Panc1 (cell line): ENCODE measurements at regions not wholly inside any gene's neighbourhood (a gene's known extent, or its start where the extent isn't known, plus 50 kb on each side); places are given as distances from the start of the nearest gene placed in this dataset.

Source experiments
- POLR2AphosphoS5 ChIP-seq: IDR thresholded peaks from 2 replicates; pipeline ENCODE4 v1.6.1; 2012; ENCODE audit warnings: mild to moderate bottlenecking, low read depth, low read length, moderate library complexity
- SIN3A ChIP-seq: IDR thresholded peaks from 2 replicates; pipeline ENCODE4 v1.6.1; 2012; ENCODE audit warnings: low read depth, mild to moderate bottlenecking, low read length, moderate library complexity, borderline replicate concordance; ENCODE audit not compliant: insufficient read depth
- TF ChIP-seq, protein P1 (sequence below): fragments of 450-650 bp; IDR thresholded peaks from 2 replicates; pipeline ENCODE4 v1.5.1; 2017; ENCODE audit warnings: mild to moderate bottlenecking
- TF ChIP-seq, protein P2 (sequence below), 2 experiments: IDR thresholded peaks; 2 replicates each; pipeline ENCODE4 v1.6.1; 2011 to 2012; ENCODE audit warnings: low read depth in 2 of 2, control low read depth in 1 of 2, low read length in 1 of 2, mild to moderate bottlenecking in 1 of 2, moderate library complexity in 1 of 2; ENCODE audit not compliant: insufficient read depth in 1 of 2

DNA sequence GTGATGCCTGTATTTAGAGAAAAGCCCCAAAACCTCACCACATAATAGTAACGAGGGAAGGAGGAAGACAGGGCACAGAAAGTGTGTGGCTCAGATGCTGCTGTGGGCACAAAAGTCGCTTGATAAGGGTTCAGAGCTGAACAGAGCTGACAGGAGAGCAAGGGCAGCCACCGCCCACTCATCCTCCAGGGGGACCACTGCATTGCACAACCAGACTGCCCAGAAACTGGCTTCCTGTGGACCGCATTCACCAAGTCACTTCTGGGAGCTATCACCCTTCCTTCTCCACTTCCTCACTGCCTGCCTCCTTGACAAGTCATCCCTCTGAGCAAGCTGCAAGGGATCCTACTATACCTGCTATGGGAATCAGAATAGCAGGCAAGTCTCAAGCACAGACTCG lies 512.4 kb upstream of the CDH11 start:
- TF ChIP-seq, protein P1, sequence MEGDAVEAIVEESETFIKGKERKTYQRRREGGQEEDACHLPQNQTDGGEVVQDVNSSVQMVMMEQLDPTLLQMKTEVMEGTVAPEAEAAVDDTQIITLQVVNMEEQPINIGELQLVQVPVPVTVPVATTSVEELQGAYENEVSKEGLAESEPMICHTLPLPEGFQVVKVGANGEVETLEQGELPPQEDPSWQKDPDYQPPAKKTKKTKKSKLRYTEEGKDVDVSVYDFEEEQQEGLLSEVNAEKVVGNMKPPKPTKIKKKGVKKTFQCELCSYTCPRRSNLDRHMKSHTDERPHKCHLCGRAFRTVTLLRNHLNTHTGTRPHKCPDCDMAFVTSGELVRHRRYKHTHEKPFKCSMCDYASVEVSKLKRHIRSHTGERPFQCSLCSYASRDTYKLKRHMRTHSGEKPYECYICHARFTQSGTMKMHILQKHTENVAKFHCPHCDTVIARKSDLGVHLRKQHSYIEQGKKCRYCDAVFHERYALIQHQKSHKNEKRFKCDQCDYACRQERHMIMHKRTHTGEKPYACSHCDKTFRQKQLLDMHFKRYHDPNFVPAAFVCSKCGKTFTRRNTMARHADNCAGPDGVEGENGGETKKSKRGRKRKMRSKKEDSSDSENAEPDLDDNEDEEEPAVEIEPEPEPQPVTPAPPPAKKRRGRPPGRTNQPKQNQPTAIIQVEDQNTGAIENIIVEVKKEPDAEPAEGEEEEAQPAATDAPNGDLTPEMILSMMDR, result no peak
- TF ChIP-seq POLR2AphosphoS5 (no peak), SIN3A (no peak)
- TF ChIP-seq, protein P2, sequence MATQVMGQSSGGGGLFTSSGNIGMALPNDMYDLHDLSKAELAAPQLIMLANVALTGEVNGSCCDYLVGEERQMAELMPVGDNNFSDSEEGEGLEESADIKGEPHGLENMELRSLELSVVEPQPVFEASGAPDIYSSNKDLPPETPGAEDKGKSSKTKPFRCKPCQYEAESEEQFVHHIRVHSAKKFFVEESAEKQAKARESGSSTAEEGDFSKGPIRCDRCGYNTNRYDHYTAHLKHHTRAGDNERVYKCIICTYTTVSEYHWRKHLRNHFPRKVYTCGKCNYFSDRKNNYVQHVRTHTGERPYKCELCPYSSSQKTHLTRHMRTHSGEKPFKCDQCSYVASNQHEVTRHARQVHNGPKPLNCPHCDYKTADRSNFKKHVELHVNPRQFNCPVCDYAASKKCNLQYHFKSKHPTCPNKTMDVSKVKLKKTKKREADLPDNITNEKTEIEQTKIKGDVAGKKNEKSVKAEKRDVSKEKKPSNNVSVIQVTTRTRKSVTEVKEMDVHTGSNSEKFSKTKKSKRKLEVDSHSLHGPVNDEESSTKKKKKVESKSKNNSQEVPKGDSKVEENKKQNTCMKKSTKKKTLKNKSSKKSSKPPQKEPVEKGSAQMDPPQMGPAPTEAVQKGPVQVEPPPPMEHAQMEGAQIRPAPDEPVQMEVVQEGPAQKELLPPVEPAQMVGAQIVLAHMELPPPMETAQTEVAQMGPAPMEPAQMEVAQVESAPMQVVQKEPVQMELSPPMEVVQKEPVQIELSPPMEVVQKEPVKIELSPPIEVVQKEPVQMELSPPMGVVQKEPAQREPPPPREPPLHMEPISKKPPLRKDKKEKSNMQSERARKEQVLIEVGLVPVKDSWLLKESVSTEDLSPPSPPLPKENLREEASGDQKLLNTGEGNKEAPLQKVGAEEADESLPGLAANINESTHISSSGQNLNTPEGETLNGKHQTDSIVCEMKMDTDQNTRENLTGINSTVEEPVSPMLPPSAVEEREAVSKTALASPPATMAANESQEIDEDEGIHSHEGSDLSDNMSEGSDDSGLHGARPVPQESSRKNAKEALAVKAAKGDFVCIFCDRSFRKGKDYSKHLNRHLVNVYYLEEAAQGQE (IDR thresholded peaks at IDR 0.05; ENCODE audit: insufficient read depth in 1 of 2, low read depth in 2 of 2, low read length in 1 of 2), result no peak
